SU-DHL-6 (cell line): ENCODE measurements at regions not wholly inside any gene's neighbourhood (a gene's known extent, or its start where the extent isn't known, plus 50 kb on each side); places are given as distances from the start of the nearest gene placed in this dataset.

Source experiments
- H2AFZ ChIP-seq: fragments of 200-600 bp; sonication (generic); 2 replicates; pipeline ENCODE4 v1.6.1; 2014; ENCODE audit warnings: low read depth, mild to moderate bottlenecking, moderate library complexity, mixed read lengths, antibody characterized with exemption, low read length; ENCODE audit not compliant: severe bottlenecking
- H3F3A ChIP-seq: fragments of 200-600 bp; shearing (Covaris generic); 2 replicates; pipeline ENCODE4 v1.6.0; 2016; ENCODE audit warnings: antibody characterized with exemption, mild to moderate bottlenecking; ENCODE audit not compliant: insufficient read depth
- H3K27ac ChIP-seq: fragments of 200-600 bp; sonication (generic); 2 replicates; pipeline ENCODE4 v1.5.1; 2016; ENCODE audit warnings: low read depth, mild to moderate bottlenecking, low read length, moderate library complexity, mixed read lengths
- H3K27me3 ChIP-seq: fragments of 200-600 bp; sonication (generic), shearing (Covaris generic); 2 replicates; pipeline ENCODE4 v1.6.0; 2014; ENCODE audit warnings: mild to moderate bottlenecking, low read length
- H3K36me3 ChIP-seq: fragments of 200-600 bp; sonication (generic); 2 replicates; pipeline ENCODE4 v1.6.1; 2014; ENCODE audit warnings: mild to moderate bottlenecking, low read length, mixed read lengths
- H3K4me2 ChIP-seq: fragments of 300-600, 200-600 bp; shearing (Covaris generic), sonication (generic); 2 replicates; pipeline ENCODE4 v1.6.0; 2014; ENCODE audit warnings: low read length, low read depth, mild to moderate bottlenecking; ENCODE audit not compliant: poor library complexity, severe bottlenecking
- H3K4me3 ChIP-seq: fragments of 200-600 bp; sonication (generic); 2 replicates; pipeline ENCODE4 v1.5.1; 2014; ENCODE audit warnings: antibody characterized with exemption, low read length, mild to moderate bottlenecking, mixed read lengths; ENCODE audit not compliant: insufficient read depth, poor library complexity, severe bottlenecking
- H3K79me2 ChIP-seq: fragments of 200-600 bp; sonication (generic); 2 replicates; pipeline ENCODE4 v1.6.1; 2014; ENCODE audit warnings: mild to moderate bottlenecking, low read length, moderate library complexity; ENCODE audit not compliant: insufficient read depth
- H3K9ac ChIP-seq: fragments of 200-600 bp; sonication (generic); 2 replicates; pipeline ENCODE4 v1.7.0; 2014; ENCODE audit warnings: mild to moderate bottlenecking, low read length
- H3K9me2 ChIP-seq: fragments of 200-600 bp; sonication (generic); replicated peaks from 2 replicates; pipeline ENCODE4 v1.6.1; 2014; ENCODE audit warnings: low read length; ENCODE audit not compliant: insufficient read depth
- H3K9me3 ChIP-seq: fragments of 200-600 bp; sonication (generic); 2 replicates; pipeline ENCODE4 v1.6.1; 2014; ENCODE audit warnings: low read length, mixed read lengths; ENCODE audit not compliant: insufficient read depth
- H4K20me1 ChIP-seq: fragments of 200-600 bp; sonication (generic); 2 replicates; pipeline ENCODE4 v1.6.1; 2014; ENCODE audit warnings: low read depth, mild to moderate bottlenecking, antibody characterized with exemption, low read length, moderate library complexity, mixed read lengths
- CTCF ChIP-seq: fragments of 200-600 bp; sonication (generic); IDR thresholded peaks from one replicate; pipeline ENCODE4 v1.5.1; 2017; ENCODE audit warnings: antibody characterized with exemption, mild to moderate bottlenecking, low read length, moderate library complexity; ENCODE audit not compliant: insufficient read depth, poor library complexity, severe bottlenecking
- EZH2phosphoT487 ChIP-seq: fragments of 200-600 bp; sonication (generic), shearing (Covaris generic); conservative IDR thresholded peaks from 2 replicates; pipeline ENCODE4 v1.6.1; 2018; ENCODE audit warnings: mild to moderate bottlenecking, antibody characterized with exemption, low read length, moderate library complexity, mixed read lengths

- Histone ChIP-seq H3K27ac (no peak overlapping the region), H3K4me3 (no peak overlapping the region), H3K27me3 (no peaks in the 10 kb centered on the region), H3K9me2 (no peaks in the 10 kb centered on the region), H3K36me3 (no peaks in the 10 kb centered on the region), H3K9me3 (no peaks in the 10 kb centered on the region), H3F3A (no peaks in the 10 kb centered on the region), H3K79me2 (no peaks in the 10 kb centered on the region), H4K20me1 (no peaks in the 10 kb centered on the region), H2AFZ (no peak overlapping the region), H3K9ac (no peak overlapping the region), H3K4me2 (no peak overlapping the region)
- TF ChIP-seq CTCF (no peak), EZH2phosphoT487 (no peak)
These were observed 153.5 kb downstream of the MBL2 start for GRCh38 chr10:52619052-52619451.

GRCh38 chr10:52621635-52622079 lies 150.9 kb downstream of the MBL2 start:
- H3K27ac ChIP-seq = no peak overlapping the region
- no peaks in the 10 kb centered on the region for H3K9me3 ChIP-seq
- no peak overlapping the region for H2AFZ ChIP-seq
- H3K79me2 ChIP-seq = no peaks in the 10 kb centered on the region
- no peak overlapping the region for H3K4me2 ChIP-seq
- H3K36me3 ChIP-seq = no peaks in the 10 kb centered on the region
- no peaks in the 10 kb centered on the region for H3K9me2 ChIP-seq
- H3K4me3 ChIP-seq = no peak overlapping the region
- H3K27me3 ChIP-seq = no peaks in the 10 kb centered on the region
- TF ChIP-seq CTCF (no peak), EZH2phosphoT487 (no peak)
- no peaks in the 10 kb centered on the region for H3F3A ChIP-seq
- H3K9ac ChIP-seq = no peak overlapping the region
- H4K20me1 ChIP-seq = no peaks in the 10 kb centered on the region

GRCh38 chr10:52623761-52624160 lies 148.8 kb downstream of the MBL2 start:
- Histone ChIP-seq H2AFZ (no peak overlapping the region), H3K4me3 (no peak overlapping the region), H3K27me3 (no peaks in the 10 kb centered on the region), H3K9me2 (no peaks in the 10 kb centered on the region), H3K9ac (no peak overlapping the region), H3K27ac (no peak overlapping the region), H3K9me3 (no peaks in the 10 kb centered on the region), H3F3A (no peaks in the 10 kb centered on the region), H3K36me3 (no peaks in the 10 kb centered on the region), H4K20me1 (no peaks in the 10 kb centered on the region), H3K79me2 (no peaks in the 10 kb centered on the region), H3K4me2 (no peak overlapping the region)
- no peak for TF ChIP-seq CTCF
- no peak for TF ChIP-seq EZH2phosphoT487
